A673 (cell line): ENCODE measurements at regions not wholly inside any gene's neighbourhood (a gene's known extent, or its start where the extent isn't known, plus 50 kb on each side); places are given as distances from the start of the nearest gene placed in this dataset.

Experiments used
- CTCF ChIP-seq: fragments of 300-800, 200-600 bp; sonication (generic); conservative IDR thresholded peaks from 2 replicates; pipeline ENCODE4 v1.5.1; 2017; ENCODE audit warnings: low read depth, mild to moderate bottlenecking, antibody characterized with exemption, low read length, moderate library complexity, mixed read lengths
- EZH2 ChIP-seq: fragments of 200-600 bp; sonication (generic); IDR thresholded peaks from 2 replicates; pipeline ENCODE4 v1.6.1; 2017; ENCODE audit warnings: borderline replicate concordance, low read depth, mild to moderate bottlenecking, mixed read lengths, antibody characterized with exemption, low read length; ENCODE audit not compliant: poor library complexity, severe bottlenecking

DNA sequence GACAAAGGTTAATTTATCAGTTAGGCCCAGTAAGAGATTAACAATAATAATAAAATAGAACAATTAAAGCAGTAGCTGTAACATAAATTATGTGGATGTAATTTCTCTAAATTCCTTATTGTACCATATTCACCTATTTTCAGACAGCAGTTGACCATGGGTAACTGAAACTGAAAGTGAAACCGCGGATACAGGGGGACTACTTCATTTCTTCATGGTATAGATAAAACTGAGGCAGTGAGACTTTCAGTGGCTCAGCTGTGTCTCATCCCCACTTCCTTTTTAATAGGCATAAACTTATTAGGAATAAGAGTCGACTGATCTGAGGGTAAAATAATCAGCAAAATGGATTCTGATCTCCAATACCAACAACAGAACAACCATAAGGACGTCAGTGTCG is 174.0 kb upstream of the WWC1 start:
- TF ChIP-seq EZH2 (no peak), CTCF (no peak)
